GM19468 (cell line): ENCODE measurements at regions not wholly inside any gene's neighbourhood (a gene's known extent, or its start where the extent isn't known, plus 50 kb on each side); places are given as distances from the start of the nearest gene placed in this dataset.

Experiments
- ATAC-seq: cut with Tn5 transposase; IDR thresholded peaks from one replicate; pipeline ENCODE4 v1.9.1; 2021; ENCODE audit warnings: mild to moderate bottlenecking, moderate library complexity, moderate number of reproducible peaks; ENCODE audit not compliant: unreplicated experiment; ENCODE audit errors: extremely low read depth

DNA sequence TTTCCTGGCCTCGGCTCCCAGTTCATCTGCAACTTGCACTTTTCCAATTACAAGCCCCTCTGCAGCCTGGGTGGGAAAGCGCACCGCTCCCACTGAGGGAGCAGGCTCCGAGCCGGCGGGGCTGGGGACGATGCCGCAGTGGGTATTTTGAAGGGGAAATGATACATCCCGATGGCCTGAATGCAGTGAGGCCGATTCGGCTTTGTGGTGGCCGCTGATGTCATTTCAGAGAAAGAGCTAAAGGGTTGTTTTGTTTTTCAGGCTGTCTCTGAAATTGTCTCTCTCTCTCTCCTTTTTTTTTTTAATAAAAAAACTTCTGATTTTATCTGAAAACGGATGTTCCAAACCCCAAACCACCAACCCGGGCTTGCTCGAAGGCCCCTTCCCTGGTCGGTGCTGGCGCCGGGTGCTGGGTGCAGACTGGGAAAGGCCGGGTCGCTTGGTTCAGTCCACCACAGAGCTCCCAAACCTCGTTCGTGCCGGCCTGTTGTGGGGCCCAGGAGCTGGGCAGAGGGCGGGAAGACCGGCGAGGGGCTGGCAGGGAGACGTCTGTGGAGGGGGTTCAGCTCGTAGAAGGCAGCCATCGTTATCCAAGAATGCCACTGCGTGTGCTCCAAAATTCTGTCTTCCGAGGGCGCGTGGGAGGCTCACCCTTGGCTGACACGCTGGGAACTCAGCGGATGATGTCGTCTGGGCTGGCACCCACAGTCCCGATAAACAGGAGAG is 102.8 kb downstream of the FOXL1 start:
- no peak for ATAC-seq

- no peak for ATAC-seq
These were observed 103.4 kb downstream of the FOXL1 start for GRCh38 chr16:86681757-86682106.

DNA sequence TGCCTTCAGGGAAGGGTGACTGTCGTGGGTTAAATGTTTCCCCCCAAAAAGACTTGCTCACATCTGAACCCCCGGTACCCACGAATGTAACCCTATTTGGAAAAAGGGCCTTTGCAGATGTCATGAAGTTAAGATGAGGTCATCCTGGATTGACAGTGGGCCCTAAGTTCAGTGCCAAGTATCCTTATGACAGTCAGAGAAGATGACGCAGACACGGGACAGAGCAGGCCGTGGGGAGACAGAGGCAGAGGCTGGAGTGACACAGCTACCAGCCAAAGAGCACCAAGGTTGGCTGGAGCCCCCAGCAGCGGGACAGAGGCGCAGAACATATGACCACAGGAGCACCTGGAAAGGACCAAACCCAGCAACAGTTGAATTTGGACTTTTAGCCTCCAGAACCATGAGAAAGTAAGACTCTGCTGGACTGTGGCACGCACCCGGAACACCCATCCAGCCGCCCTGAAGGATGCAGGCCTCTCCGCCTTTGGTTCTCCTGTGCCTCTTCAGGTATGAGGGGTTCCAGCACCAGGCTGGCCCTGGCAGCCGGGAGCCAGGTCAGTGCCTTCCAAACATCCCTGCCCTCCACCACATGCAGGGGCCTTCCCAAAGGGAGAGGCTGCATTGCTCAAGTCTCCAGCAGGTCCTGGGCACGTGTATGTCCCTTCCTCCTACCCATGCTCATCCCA is 104.0 kb downstream of the FOXL1 start:
- no peak for ATAC-seq

DNA sequence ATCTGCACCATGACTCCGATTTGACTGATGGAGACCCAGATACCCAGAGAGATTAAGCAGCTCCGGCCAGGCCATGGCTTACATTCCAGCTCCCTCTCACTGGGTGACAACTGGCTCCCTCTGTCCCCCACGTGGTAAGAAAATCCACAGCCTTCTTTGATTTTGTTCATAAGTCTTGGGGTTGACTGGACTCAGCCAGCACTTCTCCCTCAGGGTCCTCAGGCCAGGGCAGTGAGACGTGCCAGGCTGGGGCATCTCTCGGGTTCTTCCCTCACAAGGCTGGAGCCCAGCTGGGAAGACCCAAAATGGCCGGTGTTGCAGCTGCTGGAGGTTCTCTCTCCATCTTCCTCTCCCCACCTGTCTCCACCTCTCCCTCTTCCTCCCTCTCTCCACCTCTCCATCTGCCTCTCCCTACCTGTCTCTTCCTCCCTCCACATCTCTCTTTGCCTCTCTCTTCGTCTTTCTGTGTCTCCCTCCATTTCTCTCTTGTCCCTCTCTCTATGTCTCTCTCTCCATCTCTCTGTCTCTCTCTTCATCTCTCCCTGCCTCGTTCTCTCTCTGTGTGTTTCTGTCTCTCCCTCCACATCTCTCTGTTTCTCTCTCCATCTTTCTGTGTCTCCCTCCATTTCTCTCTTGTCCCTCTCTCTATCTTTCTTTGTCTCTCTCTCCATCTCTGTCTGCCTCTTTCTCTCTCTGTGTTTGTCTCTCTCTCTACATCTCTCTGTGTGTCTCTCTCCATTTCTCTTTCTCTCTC is 105.3 kb downstream of the FOXL1 start:
- ATAC-seq, result no peak

DNA sequence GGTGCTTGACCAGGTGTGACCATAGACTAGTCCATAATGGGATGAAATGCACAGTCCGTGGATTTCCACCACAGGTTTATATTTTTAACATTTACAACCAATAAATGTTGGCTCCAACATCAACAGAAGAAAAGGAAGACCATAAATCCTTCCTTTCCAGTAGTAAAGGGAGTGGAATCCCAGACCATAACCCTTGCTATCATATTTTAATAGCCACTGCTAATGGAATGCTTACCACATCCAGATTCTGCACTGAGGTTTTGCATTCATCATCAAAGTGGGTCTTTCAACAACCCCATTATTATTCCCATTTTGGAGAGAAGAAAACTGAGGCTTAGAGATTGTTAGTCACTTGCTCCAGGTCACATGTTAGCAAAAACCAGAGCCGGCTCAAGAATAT is 106.7 kb downstream of the FOXL1 start:
- ATAC-seq, result no peak

DNA sequence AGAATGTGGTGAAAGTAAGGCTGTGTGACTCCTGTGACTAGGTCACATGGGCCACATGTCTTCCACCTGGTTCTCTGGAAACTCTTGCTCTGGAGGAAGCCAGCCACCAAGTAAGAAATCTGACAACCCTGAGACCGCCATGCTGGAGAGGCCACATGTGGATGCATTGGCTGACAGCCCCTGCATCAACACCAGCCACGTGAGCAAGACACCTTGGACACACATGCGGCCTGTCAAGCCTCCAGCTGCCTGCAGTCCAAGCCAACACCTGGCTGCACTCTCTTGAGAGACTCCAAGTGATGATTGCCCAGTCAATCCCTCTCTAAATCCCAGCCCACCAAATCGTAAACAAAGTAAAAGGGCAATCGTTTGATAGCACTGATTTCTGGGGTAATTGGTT is 112.6 kb downstream of the FOXL1 start:
- no peak for ATAC-seq

GRCh38 chr16:86692426-86692825 is 114.1 kb downstream of the FOXL1 start:
- ATAC-seq, result no peak

- no peak for ATAC-seq
These were observed 114.7 kb downstream of the FOXL1 start for GRCh38 chr16:86693033-86693432.

DNA sequence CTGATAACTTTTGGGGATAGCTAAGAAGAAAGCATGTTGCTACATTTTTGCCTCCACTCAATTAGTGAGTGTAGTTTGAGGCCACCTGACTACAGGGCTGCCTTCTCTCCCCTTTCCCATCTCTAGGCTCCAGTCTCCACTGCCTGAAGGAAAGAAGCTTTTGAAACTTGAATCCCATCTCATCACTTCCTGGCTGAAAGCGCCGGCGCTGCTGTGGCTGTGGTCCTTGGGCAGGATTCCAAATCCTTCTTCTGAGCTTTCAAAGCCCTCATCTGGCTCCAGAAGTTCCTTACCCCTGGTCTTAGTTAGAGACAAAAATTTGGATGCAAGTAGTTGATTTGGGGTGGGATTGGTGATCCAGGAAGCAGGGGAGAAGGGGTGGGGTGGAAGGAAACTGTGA is 119.4 kb downstream of the FOXL1 start:
- ATAC-seq, result no peak

DNA sequence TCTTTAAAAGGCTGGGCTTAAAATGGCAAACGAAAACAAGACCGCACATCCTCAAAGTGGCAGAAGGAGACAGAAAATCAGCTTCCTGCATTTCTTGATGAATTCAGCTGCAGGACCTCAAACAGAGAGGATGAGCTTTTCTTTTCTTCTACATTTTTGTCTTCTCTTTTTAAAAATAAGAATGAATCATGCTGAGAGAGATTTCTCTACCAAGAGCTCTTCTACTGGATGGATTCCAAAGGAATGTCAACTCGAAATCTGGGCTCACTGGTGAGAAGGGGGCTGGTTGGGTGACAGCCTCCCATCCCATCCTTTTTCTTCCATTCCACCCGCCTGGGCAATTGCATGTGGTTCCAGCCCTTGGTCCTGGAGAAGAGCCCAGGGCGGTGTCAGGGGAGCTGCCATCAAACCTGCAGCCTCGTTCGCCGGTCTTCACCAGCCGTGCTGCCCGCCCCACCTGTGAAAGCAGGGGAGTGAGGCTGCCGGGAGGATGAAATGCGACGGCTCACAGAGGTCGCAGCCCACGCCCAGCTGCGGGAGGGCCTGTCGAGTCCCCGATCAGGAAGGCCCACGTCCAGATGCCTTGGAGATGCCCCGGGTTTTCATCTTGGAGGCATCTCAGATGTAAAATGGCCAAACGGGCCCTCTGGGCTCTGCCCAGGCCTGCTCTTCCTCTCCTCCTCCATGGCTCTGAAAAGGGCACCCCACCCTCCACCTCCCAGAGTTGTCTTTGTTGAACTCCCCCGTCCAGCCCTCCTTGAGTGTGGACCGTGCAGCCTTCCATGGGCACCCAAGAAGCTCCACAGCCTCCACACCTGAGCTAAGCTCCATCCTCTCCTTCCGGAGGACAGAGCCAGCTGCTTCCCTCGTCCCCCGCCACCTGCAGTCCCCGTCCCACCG is 121.9 kb downstream of the FOXL1 start:
- ATAC-seq, result no peak

DNA sequence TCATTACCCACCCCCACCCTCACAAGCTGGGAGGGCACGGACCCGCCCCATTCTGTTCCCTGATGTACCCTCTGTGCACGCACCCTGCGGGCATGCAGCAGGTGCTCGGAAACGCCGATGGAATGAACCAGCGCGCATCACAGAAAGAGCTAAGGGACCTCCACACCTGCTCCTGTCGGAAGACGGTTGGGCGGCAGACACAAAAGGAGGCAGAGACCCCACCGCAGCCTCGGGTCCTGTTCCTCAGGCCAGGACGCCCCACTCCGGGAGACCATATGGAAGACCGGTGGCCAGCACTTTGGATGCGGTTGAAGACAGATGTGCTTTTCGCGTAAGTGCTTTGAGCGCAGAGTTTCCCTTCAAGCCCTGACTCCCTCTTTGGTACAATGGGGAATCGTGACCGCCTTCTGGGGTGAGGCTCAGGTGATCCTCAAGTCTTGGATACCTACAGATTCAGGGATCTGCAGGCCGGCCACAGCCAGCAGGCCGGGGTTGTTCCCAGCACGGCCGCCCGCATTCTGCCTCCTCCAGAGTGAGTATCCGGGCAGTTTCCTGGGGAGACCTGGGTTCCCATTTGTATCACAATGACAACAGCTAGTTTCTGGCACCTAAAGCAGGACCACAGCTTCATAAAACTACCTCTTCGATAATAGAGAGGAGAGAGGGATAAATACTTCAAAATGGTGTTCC is 123.1 kb downstream of the FOXL1 start:
- ATAC-seq, result no peak

DNA sequence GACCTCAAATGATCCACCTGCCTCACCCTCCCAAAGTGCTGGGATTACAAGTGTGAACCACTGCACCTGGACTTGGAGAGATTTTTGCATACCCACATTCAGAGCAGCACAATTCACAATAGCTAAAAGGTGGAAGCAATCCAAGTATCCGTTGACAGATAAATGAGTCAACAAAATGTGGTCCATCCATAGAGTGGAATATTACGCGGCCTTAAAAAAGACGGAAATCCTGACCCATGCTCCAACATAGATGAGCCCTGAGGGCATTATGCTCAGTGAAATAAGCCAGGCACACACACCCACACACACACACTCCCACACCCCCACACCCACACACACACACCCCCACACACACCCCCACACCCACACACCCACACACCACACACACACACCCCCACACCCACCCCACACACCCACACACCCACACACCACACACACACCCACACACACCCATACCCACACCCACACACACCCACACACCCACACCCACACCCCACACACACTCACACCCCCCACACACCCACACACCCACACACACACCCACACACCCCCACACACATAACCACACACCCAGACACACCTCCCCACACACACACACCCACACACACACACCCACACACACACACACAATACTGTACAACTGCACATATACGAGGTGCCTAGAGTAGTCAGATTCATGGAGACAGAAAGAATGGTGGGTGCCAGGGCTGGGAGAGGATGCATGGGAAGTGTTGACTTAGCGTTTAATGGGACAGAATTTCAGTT is 124.7 kb downstream of the FOXL1 start:
- no peak for ATAC-seq

GRCh38 chr16:86704516-86704915 is 126.2 kb downstream of the FOXL1 start:
- ATAC-seq, result no peak

- ATAC-seq, result no peak
These were observed 128.4 kb downstream of the FOXL1 start for GRCh38 chr16:86706726-86707125.

DNA sequence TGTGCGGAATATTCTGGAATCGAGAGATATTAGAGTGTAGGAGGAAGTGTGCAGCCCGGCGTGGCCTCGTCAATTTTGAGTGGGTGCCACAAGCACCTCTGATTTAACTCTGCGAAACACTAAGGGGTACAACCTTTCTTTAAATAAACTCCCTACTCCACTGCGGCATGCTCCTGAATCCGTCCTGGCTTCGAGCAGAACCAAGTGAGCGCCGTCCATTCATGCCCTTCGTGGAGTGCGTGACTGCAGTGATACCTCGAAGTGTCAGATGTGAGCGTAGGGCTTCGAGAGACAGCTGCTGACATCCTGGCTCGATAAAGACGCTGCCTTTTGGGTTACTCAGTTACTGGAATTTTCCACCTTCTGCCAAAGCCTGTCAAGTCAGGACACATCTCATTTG is 128.8 kb downstream of the FOXL1 start:
- ATAC-seq, result no peak

GRCh38 chr16:86707581-86707980 is 129.2 kb downstream of the FOXL1 start:
- no peak for ATAC-seq

- ATAC-seq, result no peak
These were observed 130.1 kb downstream of the FOXL1 start for GRCh38 chr16:86708431-86708830.

DNA sequence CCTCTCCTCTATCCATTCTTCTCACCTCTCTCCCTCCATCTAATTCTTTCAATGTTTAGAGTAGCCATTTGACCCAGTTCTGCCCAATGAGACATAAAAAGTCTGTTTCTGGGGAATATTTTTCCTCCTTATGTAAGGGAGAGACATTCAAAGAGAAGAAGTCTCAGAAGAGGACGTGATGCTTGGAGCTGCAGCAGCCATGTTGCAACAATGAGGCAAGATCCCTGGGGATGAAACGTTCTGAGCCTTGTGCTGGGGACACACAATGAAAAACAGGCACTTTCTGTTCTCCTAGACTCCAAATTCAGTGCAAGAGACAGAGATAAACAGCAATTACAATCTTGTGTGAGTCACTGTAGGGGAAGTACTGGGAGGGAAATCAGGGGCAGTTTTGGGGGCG is 130.8 kb downstream of the FOXL1 start:
- no peak for ATAC-seq
